GM12873 (cell line): ENCODE measurements at regions not wholly inside any gene's neighbourhood (a gene's known extent, or its start where the extent isn't known, plus 50 kb on each side); places are given as distances from the start of the nearest gene placed in this dataset.

Experiments used
- CTCF ChIP-seq: IDR thresholded peaks from 2 replicates; pipeline ENCODE4 v1.5.1; 2012; ENCODE audit warnings: low read depth, mild to moderate bottlenecking, moderate library complexity, low read length, control low read depth; ENCODE audit not compliant: insufficient read depth; ENCODE audit errors: missing control alignments

GRCh38 chr21:23009360-23009759, 2011.2 kb downstream of the NCAM2 start:
- TF ChIP-seq CTCF = no peak

GRCh38 chr21:23014021-23014420, 2015.8 kb downstream of the NCAM2 start:
- TF ChIP-seq CTCF = no peak

- no peak for TF ChIP-seq CTCF
Measured at GRCh38 chr21:23016617-23017016, 2018.4 kb downstream of the NCAM2 start.

GRCh38 chr21:23017989-23018388, 2019.8 kb downstream of the NCAM2 start:
- no peak for TF ChIP-seq CTCF

GRCh38 chr21:23020969-23021368, 2022.8 kb downstream of the NCAM2 start:
- TF ChIP-seq CTCF = no peak

GRCh38 chr21:23021481-23021880, 2023.3 kb downstream of the NCAM2 start:
- no peak for TF ChIP-seq CTCF

- TF ChIP-seq CTCF = no peak
Measured at GRCh38 chr21:23026878-23027277, 2028.7 kb downstream of the NCAM2 start.

GRCh38 chr21:23039846-23040245, 2041.6 kb downstream of the NCAM2 start:
- TF ChIP-seq CTCF = no peak
